ENCODE measurements at regions not wholly inside any gene's neighbourhood (a gene's known extent, or its start where the extent isn't known, plus 50 kb on each side); places are given as distances from the start of the nearest gene placed in this dataset.

- TF ChIP-seq POLR2A (IDR thresholded peaks at IDR 0.05) (no peak), CTCF (IDR thresholded peaks at IDR 0.05) (no peak)
These were observed 131.5 kb upstream of the TMCC3 start for GRCh38 chr12:94781835-94782234.
